DOHH2 (cell line): ENCODE measurements at regions not wholly inside any gene's neighbourhood (a gene's known extent, or its start where the extent isn't known, plus 50 kb on each side); places are given as distances from the start of the nearest gene placed in this dataset.

Experiments
- CTCF ChIP-seq: fragments of 200-600 bp; sonication (generic); IDR thresholded peaks from one replicate; pipeline ENCODE4 v1.5.1; 2014; ENCODE audit warnings: antibody characterized with exemption, mild to moderate bottlenecking, low read depth, low read length; ENCODE audit not compliant: poor library complexity, severe bottlenecking
- EZH2phosphoT487 ChIP-seq: fragments of 200-600 bp; sonication (generic); IDR thresholded peaks from 2 replicates; pipeline ENCODE4 v1.6.1; 2017; ENCODE audit warnings: borderline replicate concordance, mild to moderate bottlenecking, antibody characterized with exemption, low read length, moderate library complexity, mixed read lengths

- TF ChIP-seq CTCF (no peak), EZH2phosphoT487 (no peak)
Observed at GRCh38 chr11:95461858-95462257, 230.9 kb upstream of the SESN3 start.
